GM12892 (cell line): ENCODE measurements at regions not wholly inside any gene's neighbourhood (a gene's known extent, or its start where the extent isn't known, plus 50 kb on each side); places are given as distances from the start of the nearest gene placed in this dataset.

Experiments
- DNase-seq: peaks from one replicate; pipeline ENCODE4 v3.0.0; 2011; ENCODE audit not compliant: insufficient read length
- FAIRE-seq: peaks from 2 replicates; lab custom pipeline; 2011; peaks lifted over from hg19 to GRCh38; lab: Jason Lieb, UNC
- POLR2A ChIP-seq: IDR thresholded peaks from 2 replicates; pipeline ENCODE4 v1.6.1; 2011; ENCODE audit warnings: low read depth, low read length, control low read depth
- POLR2AphosphoS5 ChIP-seq: IDR thresholded peaks from 2 replicates; pipeline ENCODE4 v1.6.1; 2011; ENCODE audit warnings: low read depth, low read length, control low read depth
- TAF1 ChIP-seq: IDR thresholded peaks from 2 replicates; pipeline ENCODE4 v1.6.1; 2011; ENCODE audit warnings: low read depth, mild to moderate bottlenecking, control low read depth, low read length, borderline replicate concordance

GRCh38 chr18:40851014-40851429, 1104.0 kb upstream of the PIK3C3 start:
- no peak for DNase-seq
- FAIRE-seq, result no peak
- TF ChIP-seq POLR2AphosphoS5, result no peak
- TF ChIP-seq POLR2A, result no peak
- no peak for TF ChIP-seq TAF1

GRCh38 chr18:40849886-40850285, 1105.1 kb upstream of the PIK3C3 start:
- FAIRE-seq, result no peak
- no peak for DNase-seq
- no peak for TF ChIP-seq TAF1
- no peak for TF ChIP-seq POLR2AphosphoS5
- no peak for TF ChIP-seq POLR2A

- no peak for TF ChIP-seq TAF1
- TF ChIP-seq POLR2A, result no peak
- TF ChIP-seq POLR2AphosphoS5, result no peak
- DNase-seq, result no peak
- no peak for FAIRE-seq
Observed at GRCh38 chr18:40841467-40841866, 1113.6 kb upstream of the PIK3C3 start.

- DNase-seq (no peak), FAIRE-seq (no peak)
- TF ChIP-seq TAF1 (no peak), POLR2AphosphoS5 (no peak), POLR2A (no peak)
Observed at GRCh38 chr18:40841063-40841462, 1114.0 kb upstream of the PIK3C3 start.

- FAIRE-seq (no peak), DNase-seq (no peak)
- TF ChIP-seq POLR2AphosphoS5 (no peak), TAF1 (no peak), POLR2A (no peak)
Observed at GRCh38 chr18:40832362-40832761, 1122.7 kb upstream of the PIK3C3 start.

- no peak for DNase-seq
- FAIRE-seq, result no peak
- TF ChIP-seq POLR2A (no peak), TAF1 (no peak), POLR2AphosphoS5 (no peak)
Observed at GRCh38 chr18:40824291-40824690, 1130.7 kb upstream of the PIK3C3 start.

- TF ChIP-seq POLR2A (no peak), TAF1 (no peak), POLR2AphosphoS5 (no peak)
- no peak for DNase-seq
- no peak for FAIRE-seq
Observed at GRCh38 chr18:40821596-40822243, 1133.3 kb upstream of the PIK3C3 start.

GRCh38 chr18:40812981-40813515, 1142.0 kb upstream of the PIK3C3 start:
- no peak for TF ChIP-seq POLR2AphosphoS5
- TF ChIP-seq POLR2A, result no peak
- TF ChIP-seq TAF1, result no peak
- FAIRE-seq, result no peak
- no peak for DNase-seq

GRCh38 chr18:40810372-40810771, 1144.7 kb upstream of the PIK3C3 start:
- DNase-seq (no peak), FAIRE-seq (no peak)
- TF ChIP-seq POLR2AphosphoS5 (no peak), TAF1 (no peak), POLR2A (no peak)

- FAIRE-seq (no peak), DNase-seq (no peak)
- TF ChIP-seq POLR2A, result no peak
- TF ChIP-seq TAF1, result no peak
- no peak for TF ChIP-seq POLR2AphosphoS5
Observed at GRCh38 chr18:40789286-40789685, 1165.7 kb upstream of the PIK3C3 start.

- TF ChIP-seq POLR2AphosphoS5, result no peak
- TF ChIP-seq POLR2A, result no peak
- TF ChIP-seq TAF1, result no peak
- FAIRE-seq (no peak), DNase-seq (no peak)
Observed at GRCh38 chr18:40782453-40783130, 1172.4 kb upstream of the PIK3C3 start.

GRCh38 chr18:40769786-40770185, 1185.2 kb upstream of the PIK3C3 start:
- FAIRE-seq (no peak), DNase-seq (no peak)
- TF ChIP-seq POLR2A (no peak), POLR2AphosphoS5 (no peak), TAF1 (no peak)
